NCI-H1105 (cell line): ENCODE measurements at regions not wholly inside any gene's neighbourhood (a gene's known extent, or its start where the extent isn't known, plus 50 kb on each side); places are given as distances from the start of the nearest gene placed in this dataset.
"Not testable (repeated sequence)": the region's sequence is repeated elsewhere in the genome, so short reads cannot be mapped to it uniquely, and the experiment has no call there.

ENCODE experiments used
- DNase-seq: peaks from one replicate; lab custom pipeline; 2025; lab: John Stamatoyannopoulos, UW

GRCh38 chr1:238377280-238377919 lies 486.7 kb upstream of the ZP4 start:
- DNase-seq = no peak

GRCh38 chr1:238370599-238370998 lies 479.9 kb upstream of the ZP4 start:
- DNase-seq = no peak

GRCh38 chr1:238364214-238364892 lies 473.6 kb upstream of the ZP4 start:
- DNase-seq = no peak

- no peak for DNase-seq
Observed at GRCh38 chr1:238360474-238360873, 469.8 kb upstream of the ZP4 start.

DNA sequence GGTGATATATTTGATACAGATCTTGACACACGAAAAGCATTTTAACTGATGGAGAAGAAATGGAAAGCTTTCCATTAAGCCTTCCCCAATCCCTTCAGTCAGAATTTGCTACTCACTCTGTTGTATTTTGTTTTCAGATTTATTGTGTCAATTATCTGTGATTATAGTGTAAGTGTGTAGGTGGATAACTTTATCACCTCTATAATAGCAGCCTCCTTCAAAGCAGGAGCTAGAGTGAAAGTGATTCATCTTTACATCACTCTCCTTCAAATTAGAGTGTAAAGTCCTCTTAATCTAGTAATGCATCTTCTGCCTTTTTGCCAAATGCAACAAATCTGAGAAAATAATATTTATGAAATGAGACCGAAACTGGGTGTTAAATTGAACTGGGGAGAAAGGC lies 459.7 kb upstream of the ZP4 start:
- no peak for DNase-seq

DNA sequence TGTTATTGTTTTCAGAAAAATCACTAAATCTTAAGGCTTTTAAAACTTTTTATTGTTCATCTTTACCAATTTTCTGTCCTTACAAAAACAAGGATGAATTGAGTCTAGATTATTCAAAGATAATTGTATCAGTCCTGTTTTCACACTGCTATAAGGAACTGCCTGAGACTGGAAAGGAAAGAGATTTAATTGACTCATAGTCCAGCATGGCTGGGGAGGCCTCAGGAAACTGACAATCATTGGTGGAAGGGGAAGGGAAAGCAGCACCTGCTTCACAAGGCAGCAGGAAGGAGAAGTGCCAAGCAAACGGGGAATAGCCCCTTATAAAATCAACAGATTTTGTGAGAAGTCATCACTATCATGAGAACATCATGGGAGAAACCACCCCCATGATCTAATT lies 455.6 kb upstream of the ZP4 start:
- DNase-seq = no peak

DNA sequence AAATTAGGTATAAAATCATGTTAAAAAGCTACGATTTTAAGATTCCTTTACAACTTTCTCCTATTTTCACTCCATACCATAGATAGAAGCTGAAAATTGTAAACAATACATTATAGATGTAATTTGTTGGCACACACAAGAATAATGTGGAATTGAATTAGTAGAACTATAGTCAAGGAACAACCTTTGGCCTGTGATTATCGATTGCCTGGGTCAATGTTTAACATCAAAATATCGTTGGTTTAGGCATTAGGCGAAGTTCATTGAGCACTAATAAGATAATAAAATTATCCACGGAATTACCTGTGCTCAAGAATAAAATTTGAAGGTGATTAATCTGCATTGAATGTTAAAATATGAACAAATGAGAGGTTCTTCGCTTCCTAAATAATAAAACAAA lies 455.1 kb upstream of the ZP4 start:
- no peak for DNase-seq

DNA sequence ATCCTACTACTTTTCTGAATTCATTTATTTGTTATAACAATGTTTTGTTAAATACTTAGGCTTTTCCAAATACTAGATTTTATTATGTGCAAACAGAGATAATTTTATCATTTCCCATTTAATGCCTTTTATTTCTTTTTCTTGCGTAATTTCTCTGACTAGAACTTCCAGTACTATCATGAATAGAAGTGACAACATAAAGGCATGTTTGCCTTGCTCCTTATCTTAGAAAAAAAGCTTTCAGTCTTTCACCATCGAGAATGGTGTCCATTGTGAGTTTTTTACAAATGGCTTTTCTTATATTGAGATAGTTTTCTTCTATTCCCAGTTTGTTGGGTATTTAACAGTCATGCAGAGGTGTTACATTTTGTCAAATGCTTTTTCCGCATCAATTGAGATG lies 453.1 kb upstream of the ZP4 start:
- DNase-seq = no peak

GRCh38 chr1:238341395-238341794 lies 450.7 kb upstream of the ZP4 start:
- DNase-seq = no peak

GRCh38 chr1:238340989-238341388 lies 450.3 kb upstream of the ZP4 start:
- no peak for DNase-seq

- DNase-seq = no peak
Observed at GRCh38 chr1:238336531-238336930, 445.8 kb upstream of the ZP4 start.

GRCh38 chr1:238334170-238334569 lies 443.4 kb upstream of the ZP4 start:
- DNase-seq = no peak

- DNase-seq = no peak
Observed at GRCh38 chr1:238331557-238331956, 440.8 kb upstream of the ZP4 start.

DNA sequence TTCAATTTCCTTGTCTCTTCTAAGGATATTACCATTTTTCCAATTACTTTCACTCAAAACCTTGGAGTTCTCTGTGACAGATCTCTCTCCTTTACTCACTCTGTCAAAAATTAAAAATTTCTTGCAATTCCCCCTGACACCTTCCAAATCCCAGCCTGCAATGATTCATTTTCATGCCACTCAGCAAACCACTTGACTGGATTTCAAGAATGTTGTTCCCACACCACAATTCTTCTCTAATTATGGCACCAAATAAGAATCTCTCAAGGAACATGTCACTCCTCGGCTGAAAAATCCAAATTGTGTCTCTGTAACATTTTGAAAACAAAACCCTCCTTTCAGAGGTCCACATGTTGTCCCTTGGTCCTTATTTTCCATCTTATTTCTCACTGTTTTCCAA lies 438.9 kb upstream of the ZP4 start:
- no peak for DNase-seq

DNA sequence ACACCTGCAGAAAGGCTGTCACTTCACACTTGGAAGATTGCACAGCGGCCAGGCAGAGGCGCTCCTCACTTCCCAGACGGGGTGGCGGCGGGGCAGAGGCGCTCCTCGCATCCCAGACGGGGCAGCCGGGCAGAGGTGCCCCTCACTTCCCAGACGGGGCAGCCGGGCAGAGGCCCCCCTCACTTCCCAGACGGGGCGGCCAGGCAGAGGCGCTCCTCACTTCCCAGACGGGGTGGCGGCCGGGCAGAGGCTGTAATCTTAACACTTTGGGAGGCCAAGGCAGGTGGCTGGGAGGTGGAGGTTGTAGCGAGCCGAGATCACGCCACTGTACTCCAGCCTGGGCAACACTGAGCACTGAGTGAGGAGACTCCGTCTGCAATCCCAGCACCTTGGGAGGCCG lies 436.3 kb upstream of the ZP4 start:
- not testable (repeated sequence) for DNase-seq

DNA sequence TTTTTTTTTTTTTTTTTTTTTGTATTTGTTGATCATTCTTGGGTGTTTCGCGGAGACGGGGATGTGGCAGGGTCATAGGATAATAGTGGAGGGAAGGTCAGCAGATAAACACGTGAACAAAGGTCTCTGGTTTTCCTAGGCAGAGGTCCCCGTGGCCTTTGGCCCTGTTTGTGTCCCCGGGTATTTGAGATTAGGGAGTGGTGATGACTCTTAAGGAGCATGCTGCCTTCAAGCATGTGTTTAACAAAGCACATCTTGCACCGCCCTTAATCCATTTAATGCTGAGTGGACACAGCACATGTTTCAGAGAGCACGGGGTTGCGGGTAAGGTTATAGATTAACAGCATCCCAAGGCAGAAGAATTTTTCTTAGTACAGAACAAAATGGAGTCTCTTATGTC lies 435.8 kb upstream of the ZP4 start:
- DNase-seq = not testable (repeated sequence)

DNA sequence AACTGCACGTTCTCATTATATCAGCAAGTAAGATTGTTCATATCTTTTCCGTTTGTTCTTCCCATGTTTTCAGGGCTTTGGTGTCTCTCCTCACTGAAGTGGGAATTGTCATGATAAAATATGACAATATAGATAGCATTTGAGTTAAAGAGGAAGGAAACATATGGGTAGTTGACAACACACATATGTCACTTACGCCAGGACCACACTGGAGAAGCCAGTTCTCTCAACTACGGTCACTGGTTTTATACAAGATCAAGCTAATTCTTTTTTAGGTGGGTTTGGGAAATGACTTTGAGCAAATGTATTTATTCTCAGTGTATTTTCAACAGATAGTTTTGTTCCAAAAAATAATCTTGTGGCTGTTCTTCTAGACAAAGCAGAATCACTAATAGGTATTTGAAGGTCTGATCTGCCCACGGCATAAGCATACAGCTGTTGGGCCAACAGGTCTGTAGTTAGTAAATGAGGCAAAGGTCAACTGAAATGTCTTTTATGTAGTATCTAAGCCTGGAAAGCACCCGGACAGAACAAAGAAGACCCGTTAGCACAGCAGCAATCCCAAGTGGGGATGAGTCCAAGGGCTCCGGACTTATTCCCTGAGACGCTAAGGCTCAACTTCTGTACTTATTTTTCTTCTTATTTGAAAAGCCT lies 433.6 kb upstream of the ZP4 start:
- DNase-seq = no peak

- DNase-seq = no peak
Observed at GRCh38 chr1:238323490-238323889, 432.8 kb upstream of the ZP4 start.

DNA sequence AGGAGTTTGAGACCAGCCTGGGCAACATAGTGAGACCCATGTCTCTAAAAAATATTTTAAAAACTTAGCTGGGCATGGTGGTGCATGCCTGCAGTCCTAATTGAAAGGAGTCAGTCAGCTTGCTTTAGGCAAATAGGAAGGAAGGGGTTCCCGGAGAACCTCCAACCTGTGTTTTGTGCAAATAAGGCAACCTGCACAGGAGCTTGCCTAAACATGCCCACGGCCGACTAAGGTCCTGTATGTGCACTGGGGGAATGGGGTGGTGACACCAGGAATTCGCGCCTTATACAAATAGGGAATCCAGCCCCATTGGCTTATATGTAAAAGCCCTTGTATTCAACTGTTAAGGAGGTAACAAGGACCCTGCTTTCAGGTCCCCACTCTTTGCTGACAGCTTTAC lies 429.2 kb upstream of the ZP4 start:
- DNase-seq = no peak

- DNase-seq = no peak
Observed at GRCh38 chr1:238318294-238319110, 427.8 kb upstream of the ZP4 start.

- no peak for DNase-seq
Observed at GRCh38 chr1:238312969-238313368, 422.2 kb upstream of the ZP4 start.

DNA sequence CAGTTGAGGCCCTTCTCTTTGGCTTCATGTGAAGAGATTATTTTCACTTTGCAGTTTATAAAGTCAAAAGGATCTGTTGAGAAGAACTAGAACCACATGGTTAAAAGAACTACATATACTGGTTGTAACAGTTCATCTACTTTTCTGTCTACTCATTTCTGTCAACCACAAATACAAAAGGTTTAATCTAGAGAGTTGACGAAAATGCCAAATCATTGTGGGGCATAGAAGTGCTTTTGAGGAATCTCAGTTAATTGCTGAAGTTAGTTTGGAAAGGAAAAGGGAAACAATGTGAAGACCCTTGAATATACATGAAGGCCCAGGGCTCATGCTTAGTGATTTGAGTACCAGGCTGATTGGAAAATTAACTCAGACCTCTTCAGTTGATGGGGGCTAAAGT lies 415.7 kb upstream of the ZP4 start:
- no peak for DNase-seq

DNA sequence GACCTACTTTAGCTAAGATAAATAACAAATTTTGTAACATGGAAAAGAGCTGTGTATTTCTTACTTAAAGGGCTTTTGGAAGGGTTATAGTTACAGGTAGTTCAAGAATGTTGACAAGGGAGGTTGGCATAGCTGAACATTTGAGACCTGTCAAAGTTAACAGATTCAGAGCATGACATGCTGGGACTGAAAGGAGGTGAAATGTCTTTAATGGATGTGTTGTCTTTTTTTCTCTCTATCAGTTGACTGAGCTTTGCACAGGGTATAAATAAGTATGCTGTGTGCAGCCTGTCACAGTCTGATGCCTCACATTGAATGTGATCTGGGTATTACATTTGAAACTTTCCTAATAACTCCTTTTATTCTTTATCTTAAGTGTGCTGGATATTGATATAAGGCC lies 411.9 kb upstream of the ZP4 start:
- no peak for DNase-seq
